SJCRH30 (cell line): ENCODE measurements at regions not wholly inside any gene's neighbourhood (a gene's known extent, or its start where the extent isn't known, plus 50 kb on each side); places are given as distances from the start of the nearest gene placed in this dataset.
"Not testable (repeated sequence)": the region's sequence is repeated elsewhere in the genome, so short reads cannot be mapped to it uniquely, and the experiment has no call there.

Source experiments
- DNase-seq, 2 experiments: peaks; one replicate each; pipeline ENCODE4 v3.0.0-alpha.2; 2015 to 2020
- H3K27ac ChIP-seq: fragments of 250-450 bp; sonication (Bioruptor Pico); 2 replicates; pipeline ENCODE4 v1.5.1; 2020; ENCODE audit warnings: mild to moderate bottlenecking, moderate library complexity
- H3K27me3 ChIP-seq: fragments of 250-450 bp; sonication (Bioruptor Pico); 2 replicates; pipeline ENCODE4 v1.5.1; 2020; ENCODE audit warnings: mild to moderate bottlenecking, moderate library complexity
- H3K36me3 ChIP-seq: fragments of 250-450 bp; sonication (Bioruptor Pico); 2 replicates; pipeline ENCODE4 v1.5.1; 2020; ENCODE audit warnings: mild to moderate bottlenecking, moderate library complexity
- H3K4me1 ChIP-seq: fragments of 250-450 bp; sonication (Bioruptor Pico); 2 replicates; pipeline ENCODE4 v1.5.1; 2020; ENCODE audit warnings: mild to moderate bottlenecking, moderate library complexity
- H3K4me3 ChIP-seq: fragments of 250-450 bp; sonication (Bioruptor Pico); 2 replicates; pipeline ENCODE4 v1.5.1; 2020; ENCODE audit warnings: mild to moderate bottlenecking, moderate library complexity
- H3K9me3 ChIP-seq: fragments of 250-450 bp; sonication (Bioruptor Pico); replicated peaks from 2 replicates; pipeline ENCODE4 v1.5.1; 2020; ENCODE audit warnings: mild to moderate bottlenecking, moderate library complexity

DNA sequence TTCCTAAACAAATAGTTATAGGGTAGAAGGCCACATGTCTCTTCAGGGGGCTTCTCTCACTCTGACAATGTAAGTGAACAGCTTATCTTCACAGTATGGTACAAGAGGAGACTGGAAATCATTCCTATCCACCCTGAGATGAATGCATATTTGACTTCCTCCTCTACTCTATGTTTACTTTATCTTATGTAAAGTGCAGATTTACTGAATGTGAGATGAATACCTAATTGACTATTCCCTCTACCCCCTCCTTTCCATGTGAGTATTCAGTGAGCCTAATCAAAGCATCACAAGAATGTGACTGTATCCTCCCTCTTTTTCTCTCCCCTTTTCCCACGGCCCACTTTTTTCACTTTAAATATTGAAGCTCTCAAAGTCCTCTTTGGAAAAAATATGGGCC is 132.5 kb downstream of the BACH1 start:
- H3K4me3 ChIP-seq, result no peak overlapping the region
- 0 out of 2 replicates have a peak, but pooled peaks cover 7% of the 10 kb centered on the region for H3K9me3 ChIP-seq
- no peaks in the 10 kb centered on the region for H3K4me1 ChIP-seq
- no peak overlapping the region for H3K27ac ChIP-seq
- H3K36me3 ChIP-seq, result no peaks in the 10 kb centered on the region
- DNase-seq, result no peak
- H3K27me3 ChIP-seq, result no peaks in the 10 kb centered on the region

DNA sequence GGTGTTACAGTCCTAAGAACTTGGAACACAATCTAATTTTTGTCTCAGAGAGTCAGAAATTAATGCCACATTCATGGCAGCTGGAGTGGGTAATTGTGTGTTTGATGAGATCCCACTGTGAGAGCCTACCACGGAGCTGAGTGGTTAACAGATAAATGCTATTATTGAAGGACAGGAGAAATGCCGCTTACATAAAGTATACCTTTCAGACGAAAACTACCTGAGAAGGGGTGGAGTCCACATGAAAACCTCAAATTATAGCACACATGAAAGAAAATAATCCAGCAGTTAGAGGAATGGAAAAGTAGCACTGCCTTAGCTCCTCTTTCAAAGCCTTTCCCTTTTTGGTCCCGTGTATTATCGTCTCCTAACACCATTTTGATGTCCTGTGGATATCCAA is 133.0 kb downstream of the BACH1 start:
- DNase-seq, result no peak
- H3K9me3 ChIP-seq, result 0 out of 2 replicates have a peak, but pooled peaks cover 7% of the 10 kb centered on the region
- no peaks in the 10 kb centered on the region for H3K27me3 ChIP-seq
- no peaks in the 10 kb centered on the region for H3K4me1 ChIP-seq
- H3K36me3 ChIP-seq, result no peaks in the 10 kb centered on the region
- H3K27ac ChIP-seq, result no peak overlapping the region
- no peak overlapping the region for H3K4me3 ChIP-seq

DNA sequence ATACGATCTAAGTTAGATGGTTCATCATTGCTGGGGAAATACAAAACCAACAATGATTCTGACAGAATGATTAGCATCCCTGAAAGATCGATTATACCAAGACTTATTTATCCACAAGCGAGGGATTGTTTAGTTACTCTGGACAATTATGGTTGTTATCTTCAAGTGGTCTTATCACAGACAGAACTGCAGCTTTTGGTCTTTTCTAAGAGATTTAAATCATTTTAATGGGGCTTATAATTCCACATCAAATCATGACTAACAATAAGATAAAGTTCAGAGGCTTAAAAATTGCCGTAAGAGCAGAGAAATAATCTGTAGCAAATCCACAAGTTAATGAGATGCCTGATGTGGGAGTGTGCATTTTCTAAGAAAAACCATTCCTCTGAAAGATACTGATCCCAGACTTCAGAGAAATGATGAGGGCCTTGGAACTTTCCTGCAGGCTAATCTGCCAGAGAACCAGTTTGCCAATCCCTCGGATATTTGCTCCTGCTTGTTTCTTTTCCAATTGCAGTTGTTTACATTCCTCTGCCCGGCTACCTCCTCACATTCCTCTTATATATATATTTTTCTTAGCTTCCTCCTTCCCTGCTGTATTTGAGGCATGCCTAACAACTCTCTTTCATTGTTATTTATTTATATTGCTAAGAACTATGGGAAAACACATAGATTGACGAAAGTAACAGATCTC is 134.8 kb downstream of the BACH1 start:
- Histone ChIP-seq H3K9me3 (0 out of 2 replicates have a peak, but pooled peaks cover 7% of the 10 kb centered on the region), H3K27ac (no peak overlapping the region), H3K36me3 (no peaks in the 10 kb centered on the region), H3K4me3 (no peak overlapping the region), H3K4me1 (no peaks in the 10 kb centered on the region), H3K27me3 (no peaks in the 10 kb centered on the region)
- DNase-seq, result no peak

DNA sequence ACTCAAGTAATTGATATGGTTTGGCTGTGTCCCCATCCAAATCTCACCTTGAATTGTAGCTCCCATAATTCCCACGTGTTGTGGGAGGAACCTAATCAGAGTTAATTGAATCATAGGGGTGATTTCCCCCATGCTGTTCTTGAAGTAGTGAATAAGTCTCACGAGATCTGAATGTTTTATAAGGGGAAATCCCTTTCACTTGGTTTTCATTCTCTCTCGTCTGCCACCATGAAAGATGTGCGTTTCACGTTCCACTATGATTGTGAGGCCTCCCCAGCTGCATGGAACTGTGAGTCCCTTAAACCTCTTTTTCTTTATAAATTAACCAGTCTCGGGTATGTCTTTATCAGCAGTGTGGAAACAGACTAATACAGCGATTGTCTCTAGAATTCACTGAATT is 135.4 kb downstream of the BACH1 start:
- H3K27ac ChIP-seq, result no peak overlapping the region
- no peak overlapping the region for H3K4me3 ChIP-seq
- DNase-seq, result no peak
- H3K36me3 ChIP-seq, result no peaks in the 10 kb centered on the region
- 0 out of 2 replicates have a peak, but pooled peaks cover 7% of the 10 kb centered on the region for H3K9me3 ChIP-seq
- H3K27me3 ChIP-seq, result no peaks in the 10 kb centered on the region
- no peaks in the 10 kb centered on the region for H3K4me1 ChIP-seq

DNA sequence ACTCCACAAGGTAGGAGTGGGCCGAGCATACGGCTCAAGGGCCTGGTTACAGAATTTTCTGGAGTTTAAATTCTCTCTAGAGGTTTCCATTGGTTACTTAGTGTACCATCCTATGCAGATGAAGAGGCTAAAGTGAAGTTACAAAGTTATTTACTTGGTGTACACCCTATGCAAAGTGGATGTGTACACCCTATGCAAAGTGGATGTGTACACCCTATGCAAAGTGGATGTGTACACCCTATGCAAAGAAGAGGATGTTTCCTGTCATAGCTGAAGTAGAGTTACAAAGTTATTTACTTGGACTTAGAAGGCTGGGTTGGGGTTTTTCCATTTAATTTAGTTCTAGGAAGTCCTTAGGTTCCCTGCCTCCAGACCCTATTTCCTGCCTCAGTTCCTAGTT is 136.3 kb downstream of the BACH1 start:
- H3K36me3 ChIP-seq, H3K4me1 ChIP-seq, H3K4me3 ChIP-seq, DNase-seq, H3K9me3 ChIP-seq, H3K27ac ChIP-seq, H3K27me3 ChIP-seq: not testable (repeated sequence)

DNA sequence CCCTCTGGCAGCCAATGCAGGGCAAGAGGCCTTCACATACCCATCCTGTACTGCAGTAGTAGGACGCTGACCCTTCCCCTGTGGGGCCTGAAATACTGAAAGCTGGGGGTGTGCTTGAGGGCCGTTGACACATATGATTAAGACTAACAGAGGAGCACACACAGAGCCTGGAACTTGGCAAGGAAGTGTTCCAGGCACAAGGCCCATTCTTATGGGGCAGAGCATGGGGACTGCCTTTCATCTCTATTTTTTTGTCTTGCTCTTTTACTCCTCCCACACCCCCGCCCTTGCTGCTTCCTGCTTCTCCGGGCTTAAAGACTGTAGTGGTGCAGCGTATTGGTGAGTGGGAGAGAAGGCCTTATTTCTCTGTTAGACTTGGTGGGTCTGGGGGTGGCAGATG is 137.4 kb downstream of the BACH1 start:
- Histone ChIP-seq H3K36me3 (peaks cover 2% of the 10 kb centered on the region; the same call in 1 of the 2 replicates), H3K4me3 (no peak overlapping the region), H3K27ac (no peak overlapping the region), H3K27me3 (no peaks in the 10 kb centered on the region), H3K4me1 (no peaks in the 10 kb centered on the region), H3K9me3 (0 out of 2 replicates have a peak, but pooled peaks cover 7% of the 10 kb centered on the region)
- DNase-seq, result no peak

DNA sequence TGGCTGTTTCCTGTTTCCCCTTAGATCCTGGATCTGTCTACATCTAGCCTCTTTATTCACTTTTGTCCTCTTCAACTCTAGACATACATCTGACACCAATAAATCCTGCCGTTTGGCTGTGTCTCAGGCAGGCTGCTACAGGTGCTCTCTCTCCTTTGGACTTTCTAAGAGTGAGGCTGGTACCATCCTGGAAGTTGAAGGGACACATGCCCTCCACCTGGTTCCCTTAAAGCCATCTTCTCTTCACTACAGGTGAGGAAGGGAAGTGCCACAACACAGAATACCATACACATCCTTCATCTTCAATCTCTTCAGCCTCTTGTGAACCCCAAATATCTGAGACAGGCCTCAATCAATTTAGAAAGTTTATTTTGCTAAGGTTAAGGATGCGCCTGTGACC is 137.9 kb downstream of the BACH1 start:
- no peak for DNase-seq
- Histone ChIP-seq H3K36me3 (peaks cover 2% of the 10 kb centered on the region; the same call in 1 of the 2 replicates), H3K4me1 (no peaks in the 10 kb centered on the region), H3K4me3 (no peak overlapping the region), H3K27me3 (no peaks in the 10 kb centered on the region), H3K9me3 (0 out of 2 replicates have a peak, but pooled peaks cover 7% of the 10 kb centered on the region), H3K27ac (no peak overlapping the region)

DNA sequence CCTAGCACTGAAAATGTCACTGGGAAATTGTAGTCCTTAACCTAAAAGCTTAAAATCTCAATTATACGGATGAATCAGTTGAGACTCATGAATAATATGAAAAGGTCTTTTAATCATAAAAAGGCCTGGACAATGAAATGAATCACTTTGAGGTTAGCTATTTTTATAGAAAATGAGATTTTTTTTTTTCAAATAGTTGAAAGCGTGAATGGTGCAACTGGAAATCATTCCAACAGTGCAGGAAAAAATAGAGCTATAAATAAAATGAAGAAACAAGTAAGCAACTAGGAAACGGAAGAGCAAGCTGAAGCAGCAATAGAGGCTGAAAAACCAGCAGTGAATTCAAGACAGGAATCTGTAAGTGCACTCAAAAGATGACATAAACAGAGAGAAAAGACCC is 142.9 kb downstream of the BACH1 start:
- Histone ChIP-seq H3K36me3 (peaks cover 2% of the 10 kb centered on the region; the same call in 1 of the 2 replicates), H3K4me1 (no peaks in the 10 kb centered on the region), H3K27me3 (no peaks in the 10 kb centered on the region), H3K9me3 (no peaks in the 10 kb centered on the region), H3K4me3 (no peak overlapping the region), H3K27ac (no peak overlapping the region)
- no peak for DNase-seq

DNA sequence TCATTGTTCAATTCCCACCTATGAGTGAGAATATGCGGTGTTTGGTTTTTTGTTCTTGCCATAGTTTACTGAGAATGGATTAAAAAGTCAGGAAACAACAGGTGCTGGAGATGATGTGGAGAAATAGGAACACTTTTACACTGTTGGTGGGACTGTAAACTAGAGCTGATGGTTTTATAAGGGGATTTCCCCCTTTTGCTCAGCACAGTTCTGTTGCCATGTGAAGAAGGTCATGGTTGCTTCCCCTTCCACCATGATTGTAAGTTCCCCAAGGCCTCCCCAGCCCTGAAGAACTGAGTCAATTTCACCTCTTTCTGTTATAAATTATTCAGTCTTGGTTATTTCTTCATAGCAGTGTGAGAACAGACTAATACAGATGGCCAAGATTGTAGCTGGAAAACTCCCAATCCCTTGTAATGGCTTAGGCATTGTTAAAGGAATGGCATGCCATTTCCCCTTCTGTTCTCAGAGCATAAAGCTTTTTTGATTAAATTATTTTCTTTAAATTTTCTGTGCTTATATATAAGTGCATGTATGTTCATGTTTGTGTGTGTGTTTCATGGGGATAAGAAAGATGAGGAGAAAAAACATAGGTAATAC is 144.8 kb downstream of the BACH1 start:
- no peak for DNase-seq
- Histone ChIP-seq H3K27ac (no peak overlapping the region), H3K4me3 (no peak overlapping the region), H3K4me1 (no peaks in the 10 kb centered on the region), H3K27me3 (no peaks in the 10 kb centered on the region), H3K9me3 (no peaks in the 10 kb centered on the region), H3K36me3 (peaks cover 2% of the 10 kb centered on the region; the same call in 1 of the 2 replicates)

DNA sequence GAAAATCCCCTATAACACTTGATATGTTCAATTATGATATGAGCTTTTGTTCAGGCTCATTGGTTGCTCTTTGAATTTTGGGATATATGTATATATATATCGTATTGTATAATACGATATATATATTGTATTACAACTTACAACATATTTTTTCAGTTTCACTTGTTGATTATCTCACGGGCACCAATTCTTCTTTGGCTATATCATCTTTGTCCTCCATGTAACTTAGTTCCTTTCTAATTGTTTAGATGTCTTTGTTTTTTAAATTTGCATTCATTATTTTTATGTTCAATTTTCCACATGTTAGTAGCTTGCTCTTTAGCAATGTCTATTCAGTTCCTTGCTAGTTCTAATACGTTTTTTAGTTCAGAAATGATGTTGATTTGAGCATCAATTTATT is 150.0 kb downstream of the BACH1 start:
- H3K4me1 ChIP-seq, result no peaks in the 10 kb centered on the region
- DNase-seq, result no peak
- H3K27me3 ChIP-seq, result no peaks in the 10 kb centered on the region
- H3K27ac ChIP-seq, result no peak overlapping the region
- no peak overlapping the region for H3K4me3 ChIP-seq
- no peaks in the 10 kb centered on the region for H3K36me3 ChIP-seq
- H3K9me3 ChIP-seq, result no peaks in the 10 kb centered on the region

DNA sequence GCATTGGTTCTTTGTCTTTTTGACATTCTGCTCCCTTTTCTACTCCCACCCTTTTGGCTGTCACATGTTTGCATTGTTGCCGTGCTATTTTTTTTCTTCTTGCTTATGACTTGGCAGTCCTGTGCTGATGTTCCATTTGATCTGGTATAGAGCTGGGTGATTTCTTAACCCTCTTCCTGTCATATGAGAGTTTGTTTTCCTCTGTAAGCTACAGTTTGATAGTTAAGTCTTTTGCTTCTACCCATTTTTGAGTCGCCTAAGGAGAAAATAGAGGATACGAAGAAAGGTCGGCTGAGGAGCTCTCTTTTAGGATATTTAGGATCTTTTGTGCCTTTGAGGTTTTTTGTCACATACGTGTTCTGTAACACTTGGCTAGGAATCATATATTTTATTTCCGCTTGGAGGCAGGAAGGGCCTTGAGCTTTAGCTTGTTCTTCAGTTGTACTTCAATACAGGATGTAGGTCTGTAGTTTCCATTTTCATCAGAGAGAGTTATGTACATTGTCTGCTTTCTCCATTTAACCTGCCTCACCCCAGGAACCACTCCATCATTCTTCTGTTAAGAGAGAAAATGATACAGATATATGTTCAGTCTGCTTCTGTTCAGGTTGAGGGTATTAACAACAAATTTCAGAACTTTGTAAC is 150.7 kb downstream of the BACH1 start:
- DNase-seq, result no peak
- H3K36me3 ChIP-seq, result no peaks in the 10 kb centered on the region
- no peak overlapping the region for H3K27ac ChIP-seq
- no peaks in the 10 kb centered on the region for H3K9me3 ChIP-seq
- no peaks in the 10 kb centered on the region for H3K4me1 ChIP-seq
- H3K4me3 ChIP-seq, result no peak overlapping the region
- no peaks in the 10 kb centered on the region for H3K27me3 ChIP-seq

DNA sequence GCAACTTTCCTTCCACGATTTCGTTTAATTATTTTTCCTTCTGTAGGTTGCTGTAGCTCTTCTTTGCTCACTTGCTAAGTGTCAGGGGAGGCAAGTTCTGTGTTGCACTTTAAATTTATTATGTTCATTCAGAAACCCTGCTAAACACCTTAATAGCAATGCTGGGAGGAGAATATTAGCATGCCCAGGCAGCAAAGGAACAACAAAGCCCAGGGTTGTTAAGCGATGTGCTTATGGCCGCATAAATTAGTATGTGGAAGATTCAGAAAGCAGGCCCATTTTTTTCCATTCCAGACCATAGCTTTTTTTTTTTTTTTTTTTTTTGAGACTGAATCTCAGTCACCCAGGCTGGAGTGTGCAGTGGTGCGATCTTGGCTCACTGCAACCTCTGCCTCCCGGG is 151.3 kb downstream of the BACH1 start:
- Histone ChIP-seq H3K36me3 (no peaks in the 10 kb centered on the region), H3K9me3 (no peaks in the 10 kb centered on the region), H3K4me3 (no peak overlapping the region), H3K27me3 (no peaks in the 10 kb centered on the region), H3K27ac (no peak overlapping the region), H3K4me1 (no peaks in the 10 kb centered on the region)
- no peak for DNase-seq

DNA sequence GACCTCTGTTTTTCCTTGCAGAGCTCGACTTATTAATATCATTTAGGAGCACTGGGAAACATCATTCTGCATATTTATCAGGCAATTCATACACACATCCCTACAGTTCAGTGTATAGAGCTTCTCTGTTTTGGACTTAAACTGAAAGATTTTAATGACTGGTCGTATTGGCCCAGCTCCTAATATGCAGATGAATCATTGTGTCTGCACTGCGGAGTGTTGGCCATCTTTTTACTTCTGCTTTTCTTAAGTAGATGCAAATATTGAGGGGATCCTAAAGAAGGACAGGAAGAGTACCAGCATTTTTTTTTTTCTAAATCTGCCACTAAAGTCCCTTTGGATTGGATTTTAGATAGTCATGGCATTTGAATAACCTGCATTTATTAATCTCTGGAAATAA is 154.8 kb downstream of the BACH1 start:
- Histone ChIP-seq H3K4me3 (no peak overlapping the region), H3K4me1 (no peaks in the 10 kb centered on the region), H3K27ac (no peak overlapping the region), H3K36me3 (no peaks in the 10 kb centered on the region), H3K9me3 (no peaks in the 10 kb centered on the region), H3K27me3 (no peaks in the 10 kb centered on the region)
- DNase-seq, result no peak

DNA sequence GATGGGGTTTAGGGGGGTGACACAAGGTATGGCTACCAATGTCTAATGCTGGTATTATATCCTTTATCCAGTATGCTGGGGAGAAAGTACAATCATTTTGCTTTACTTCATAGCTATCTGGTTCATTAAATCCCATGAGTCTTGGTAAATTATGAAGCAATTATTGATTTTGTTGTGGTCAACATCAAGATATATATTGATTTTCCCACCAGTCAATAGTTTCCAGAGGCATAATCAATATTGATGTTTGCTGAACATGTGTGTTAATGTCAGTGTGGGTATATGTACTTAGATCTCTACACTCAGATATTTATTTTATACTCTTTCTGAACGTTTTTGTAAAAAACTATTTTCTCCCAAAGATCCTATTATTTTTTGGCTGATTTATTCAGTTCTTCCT is 155.5 kb downstream of the BACH1 start:
- Histone ChIP-seq H3K4me1 (no peaks in the 10 kb centered on the region), H3K36me3 (no peaks in the 10 kb centered on the region), H3K4me3 (no peak overlapping the region), H3K27me3 (no peaks in the 10 kb centered on the region), H3K9me3 (no peaks in the 10 kb centered on the region), H3K27ac (no peak overlapping the region)
- DNase-seq, result no peak

DNA sequence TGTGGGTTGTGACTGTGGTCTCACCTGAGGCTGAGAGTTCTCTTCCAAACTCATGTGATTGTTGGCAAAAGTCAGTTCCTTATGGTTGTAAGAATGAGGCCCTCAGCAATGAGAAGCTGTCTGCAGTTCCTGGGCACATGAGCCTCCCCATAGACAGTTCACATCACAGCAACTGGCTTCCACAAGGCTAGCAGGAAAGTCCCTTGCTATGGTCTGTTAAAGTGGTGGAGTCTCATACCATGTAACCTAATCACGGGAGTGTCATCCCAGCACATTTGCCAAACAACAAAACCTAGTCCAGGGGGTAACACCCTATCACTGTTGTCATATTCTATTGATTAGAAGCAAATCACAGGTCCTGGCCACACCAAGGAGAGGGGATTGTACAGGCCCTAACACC is 163.8 kb downstream of the BACH1 start:
- Histone ChIP-seq H3K4me1 (no peaks in the 10 kb centered on the region), H3K27me3 (no peaks in the 10 kb centered on the region), H3K27ac (no peak overlapping the region), H3K4me3 (no peak overlapping the region), H3K36me3 (no peaks in the 10 kb centered on the region), H3K9me3 (no peaks in the 10 kb centered on the region)
- DNase-seq, result no peak
